Uterus (tissue), 2 donors: ENCODE measurements at regions not wholly inside any gene's neighbourhood (a gene's known extent, or its start where the extent isn't known, plus 50 kb on each side); places are given as distances from the start of the nearest gene placed in this dataset.

Source experiments
- CTCF ChIP-seq, 4 experiments: fragments of 200-600 bp in 2 of 4; fragments of 450-650 bp in 2 of 4; sonication (generic) in 2 of 4; IDR thresholded peaks; one replicate each; pipeline ENCODE4 v1.5.1; 2016 to 2019; ENCODE audit warnings: antibody characterized with exemption in 4 of 4, mild to moderate bottlenecking in 2 of 4, moderate library complexity in 1 of 4
- POLR2A ChIP-seq, 2 donors: fragments of 450-650 bp; IDR thresholded peaks; one replicate each; pipeline ENCODE4 v1.6.1; 2016; ENCODE audit warnings: antibody characterized with exemption in 2 of 2, mild to moderate bottlenecking in 1 of 2, moderate library complexity in 1 of 2

- no peak for TF ChIP-seq CTCF (IDR thresholded peaks at IDR 0.05)
- no peak for TF ChIP-seq POLR2A (IDR thresholded peaks at IDR 0.05)
These were observed 942.6 kb downstream of the SUCLG1 start for GRCh38 chr2:83516503-83516902.
